Liver (tissue), 8 donors: ENCODE measurements at regions not wholly inside any gene's neighbourhood (a gene's known extent, or its start where the extent isn't known, plus 50 kb on each side); places are given as distances from the start of the nearest gene placed in this dataset.

ENCODE experiments used
- DNase-seq: peaks from one replicate; pipeline ENCODE4 v3.0.0-alpha.2; 2017; ENCODE audit warnings: low spot score
- H3K27ac ChIP-seq, 2 donors: one replicate each; pipeline ENCODE4 v1.7.0; 2013; ENCODE audit warnings: inconsistent platforms in 2 of 2, low read length in 2 of 2, control low read depth in 1 of 2, low read depth in 1 of 2, mild to moderate bottlenecking in 1 of 2
- H3K27me3 ChIP-seq, 4 donors: one replicate each; pipeline versions ENCODE4 v1.6.1 to v1.7.0; 2013; ENCODE audit warnings: low read length in 3 of 4, inconsistent platforms in 1 of 4, mild to moderate bottlenecking in 1 of 4, moderate library complexity in 1 of 4; ENCODE audit not compliant: control insufficient read depth in 4 of 4, insufficient read depth in 4 of 4
- H3K36me3 ChIP-seq, 4 donors: one replicate each; pipeline versions ENCODE4 v1.6.1 to v1.7.0; 2013; ENCODE audit warnings: low read length in 3 of 4, mild to moderate bottlenecking in 3 of 4, low read depth in 1 of 4, moderate library complexity in 1 of 4; ENCODE audit not compliant: control insufficient read depth in 4 of 4, insufficient read depth in 3 of 4
- H3K4me1 ChIP-seq, 4 donors: one replicate each; pipeline versions ENCODE4 v1.6.1 to v1.7.0; 2013; ENCODE audit warnings: low read length in 3 of 4, mild to moderate bottlenecking in 3 of 4, moderate library complexity in 1 of 4; ENCODE audit not compliant: control insufficient read depth in 4 of 4, insufficient read depth in 4 of 4
- H3K4me3 ChIP-seq, 3 donors: one replicate each; pipeline versions ENCODE4 v1.6.1 to v1.7.0; 2013; ENCODE audit warnings: low read length in 3 of 3, control low read depth in 1 of 3, low read depth in 1 of 3, mild to moderate bottlenecking in 1 of 3
- H3K9ac ChIP-seq, 2 donors: one replicate each; pipeline ENCODE4 v1.7.0; 2013; ENCODE audit warnings: low read length in 2 of 2, mild to moderate bottlenecking in 2 of 2, moderate library complexity in 2 of 2, control low read depth in 1 of 2, low read depth in 1 of 2
- H3K9me3 ChIP-seq, 4 donors: one replicate each; pipeline versions ENCODE4 v1.6.1 to v1.7.0; 2013; ENCODE audit warnings: low read length in 3 of 4; ENCODE audit not compliant: control insufficient read depth in 4 of 4
- EGR1 ChIP-seq, 2 donors: IDR thresholded peaks; 2 replicates each; pipeline ENCODE4 v1.6.1; 2016 to 2018; ENCODE audit warnings: antibody characterized with exemption in 2 of 2, low read depth in 2 of 2
- FOXA1 ChIP-seq: IDR thresholded peaks from 2 replicates; pipeline ENCODE4 v1.6.1; 2016; ENCODE audit warnings: antibody characterized with exemption
- FOXA2 ChIP-seq: IDR thresholded peaks from 2 replicates; pipeline ENCODE4 v1.6.1; 2016; ENCODE audit warnings: antibody characterized with exemption
- HNF4A ChIP-seq, 2 donors: conservative IDR thresholded peaks; 2 replicates each; pipeline ENCODE4 v1.6.1; 2016; ENCODE audit warnings: antibody characterized with exemption in 2 of 2, mild to moderate bottlenecking in 2 of 2
- HNF4G ChIP-seq: IDR thresholded peaks from 2 replicates; pipeline ENCODE4 v1.6.1; 2016; ENCODE audit warnings: antibody characterized with exemption
- JUND ChIP-seq, 2 donors: IDR thresholded peaks; 2 replicates each; pipeline ENCODE4 v1.6.1; 2016; ENCODE audit warnings: antibody characterized with exemption in 2 of 2
- MAX ChIP-seq: IDR thresholded peaks from 2 replicates; pipeline ENCODE4 v1.6.1; 2016; ENCODE audit warnings: antibody characterized with exemption
- NR2F2 ChIP-seq: IDR thresholded peaks from 2 replicates; pipeline ENCODE4 v1.6.1; 2016; ENCODE audit warnings: antibody characterized with exemption
- RAD21 ChIP-seq, 2 donors: IDR thresholded peaks; 2 replicates each; pipeline ENCODE4 v1.6.1; 2016; ENCODE audit warnings: antibody characterized with exemption in 2 of 2, mild to moderate bottlenecking in 2 of 2
- REST ChIP-seq: IDR thresholded peaks from 2 replicates; pipeline ENCODE4 v1.6.1; 2016; ENCODE audit warnings: antibody characterized with exemption, mild to moderate bottlenecking
- RXRA ChIP-seq, 2 donors: IDR thresholded peaks; 2 replicates each; pipeline ENCODE4 v1.6.1; 2017 to 2018; ENCODE audit warnings: antibody characterized with exemption in 2 of 2, mild to moderate bottlenecking in 1 of 2
- SP1 ChIP-seq: IDR thresholded peaks from 2 replicates; pipeline ENCODE4 v1.6.1; 2018; ENCODE audit warnings: antibody characterized with exemption, mild to moderate bottlenecking
- TAF1 ChIP-seq: conservative IDR thresholded peaks from 2 replicates; pipeline ENCODE4 v1.6.1; 2016; ENCODE audit warnings: antibody characterized with exemption, mild to moderate bottlenecking
- YY1 ChIP-seq: IDR thresholded peaks from 2 replicates; pipeline ENCODE4 v1.6.1; 2016; ENCODE audit warnings: antibody characterized with exemption, mild to moderate bottlenecking
- ZBTB33 ChIP-seq: IDR thresholded peaks from 2 replicates; pipeline ENCODE4 v1.6.1; 2016; ENCODE audit warnings: antibody characterized with exemption
- WGBS: extraction: QIAGEN DNeasy Blood & Tissue Kit; methylation state at CpG from one replicate; pipeline ENCODE4 v1.1.7; 2013; 5-methylcytosine and 5-hydroxymethylcytosine counted together
- TF ChIP-seq, protein P1 (sequence below): fragments of 150-350 bp; IDR thresholded peaks from 2 replicates; pipeline ENCODE4 v1.5.1; 2017; ENCODE audit warnings: improper control_type of control experiment, low read depth, low read length; ENCODE audit not compliant: missing input control
- TF ChIP-seq, protein P2 (sequence below): IDR thresholded peaks from 2 replicates; pipeline ENCODE4 v1.6.1; 2016; ENCODE audit warnings: antibody characterized with exemption
- donor health status: healthy.
- donor health status: healthy.
- donor health status: healthy.
- donor health status: healthy.
- donor health status: healthy.

DNA sequence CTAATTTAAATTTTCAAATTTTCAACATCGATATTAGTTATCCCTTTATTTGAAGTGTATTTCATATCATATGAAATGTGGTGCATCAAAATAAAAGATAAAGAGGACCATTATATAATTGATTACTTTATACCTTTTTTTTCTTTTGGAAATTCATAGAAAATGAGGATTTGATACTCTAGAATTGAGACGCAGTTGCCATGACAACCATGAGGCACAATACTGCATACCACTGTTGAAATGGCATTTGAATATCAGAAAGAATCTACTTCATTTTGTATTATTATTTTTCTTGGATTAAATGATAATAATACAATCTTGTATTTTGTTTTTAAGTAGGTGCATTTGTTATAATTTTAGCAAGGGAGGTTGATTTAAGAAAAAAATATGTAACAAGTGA is 323.1 kb downstream of the PCDH18 start:
- TF ChIP-seq RAD21 (IDR thresholded peaks at IDR 0.05) (no peak), FOXA1 (no peak), SP1 (no peak), ZBTB33 (no peak), MAX (no peak), HNF4A (conservative IDR thresholded peaks at IDR 0.05) (no peak), REST (no peak), FOXA2 (no peak), EGR1 (IDR thresholded peaks at IDR 0.05; ENCODE audit: low read depth in 2 of 2) (no peak), JUND (IDR thresholded peaks at IDR 0.05) (no peak), HNF4G (no peak), YY1 (no peak), TAF1 (no peak), NR2F2 (no peak)
- TF ChIP-seq, protein P1, sequence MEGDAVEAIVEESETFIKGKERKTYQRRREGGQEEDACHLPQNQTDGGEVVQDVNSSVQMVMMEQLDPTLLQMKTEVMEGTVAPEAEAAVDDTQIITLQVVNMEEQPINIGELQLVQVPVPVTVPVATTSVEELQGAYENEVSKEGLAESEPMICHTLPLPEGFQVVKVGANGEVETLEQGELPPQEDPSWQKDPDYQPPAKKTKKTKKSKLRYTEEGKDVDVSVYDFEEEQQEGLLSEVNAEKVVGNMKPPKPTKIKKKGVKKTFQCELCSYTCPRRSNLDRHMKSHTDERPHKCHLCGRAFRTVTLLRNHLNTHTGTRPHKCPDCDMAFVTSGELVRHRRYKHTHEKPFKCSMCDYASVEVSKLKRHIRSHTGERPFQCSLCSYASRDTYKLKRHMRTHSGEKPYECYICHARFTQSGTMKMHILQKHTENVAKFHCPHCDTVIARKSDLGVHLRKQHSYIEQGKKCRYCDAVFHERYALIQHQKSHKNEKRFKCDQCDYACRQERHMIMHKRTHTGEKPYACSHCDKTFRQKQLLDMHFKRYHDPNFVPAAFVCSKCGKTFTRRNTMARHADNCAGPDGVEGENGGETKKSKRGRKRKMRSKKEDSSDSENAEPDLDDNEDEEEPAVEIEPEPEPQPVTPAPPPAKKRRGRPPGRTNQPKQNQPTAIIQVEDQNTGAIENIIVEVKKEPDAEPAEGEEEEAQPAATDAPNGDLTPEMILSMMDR = no peak
- TF ChIP-seq, protein P2, sequence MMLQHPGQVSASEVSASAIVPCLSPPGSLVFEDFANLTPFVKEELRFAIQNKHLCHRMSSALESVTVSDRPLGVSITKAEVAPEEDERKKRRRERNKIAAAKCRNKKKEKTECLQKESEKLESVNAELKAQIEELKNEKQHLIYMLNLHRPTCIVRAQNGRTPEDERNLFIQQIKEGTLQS = no peak
- Histone ChIP-seq H3K4me3 (no peak overlapping the region), H3K9ac (no peak overlapping the region), H3K4me1 (no peaks in the 10 kb centered on the region), H3K36me3 (no peaks in the 10 kb centered on the region), H3K9me3 (no peaks in the 10 kb centered on the region), H3K27ac (no peak overlapping the region), H3K27me3 (peaks cover 0 to 3% (median 0%) of the 10 kb centered on the region in 4 donors)
- WGBS = 86% methylated on average over 2 of the region's 2 CpGs
- no peak for DNase-seq

DNA sequence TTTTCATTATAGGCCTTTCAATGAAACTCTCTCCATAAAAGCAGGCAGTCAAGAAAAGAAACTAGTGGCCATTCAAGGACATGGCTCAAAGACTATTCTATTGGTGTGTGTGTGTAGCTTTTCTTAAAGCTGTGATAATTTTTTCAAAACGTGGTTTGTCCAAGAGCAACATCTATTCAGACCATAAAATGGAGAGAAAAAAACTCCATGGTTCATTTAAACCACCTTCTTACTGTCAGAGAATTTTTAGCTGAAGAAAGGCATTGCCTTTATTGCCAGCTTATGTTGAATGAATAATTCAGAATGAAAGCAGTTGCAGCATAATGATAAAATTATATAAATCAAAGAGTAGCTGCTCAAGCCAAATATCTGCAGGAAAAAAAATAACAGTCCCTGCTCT is 325.5 kb downstream of the PCDH18 start:
- 10% methylated on average over 1 of the region's 1 CpG for WGBS

More for the DNA sequence above, 325.5 kb downstream of the PCDH18 start:
- no peak for DNase-seq
- no peak for TF ChIP-seq HNF4A (conservative IDR thresholded peaks at IDR 0.05)
- TF ChIP-seq RXRA (IDR thresholded peaks at IDR 0.05) = no peak
- no peak for TF ChIP-seq REST
- TF ChIP-seq EGR1 (IDR thresholded peaks at IDR 0.05; ENCODE audit: low read depth in 2 of 2) = no peak
- TF ChIP-seq, protein P2 = no peak
- TF ChIP-seq FOXA2 = no peak
- no peak for TF ChIP-seq YY1
- TF ChIP-seq JUND (IDR thresholded peaks at IDR 0.05) = no peak
- no peak for TF ChIP-seq RAD21 (IDR thresholded peaks at IDR 0.05)
- no peak for TF ChIP-seq HNF4G
- no peaks in the 10 kb centered on the region for H3K4me1 ChIP-seq
- H3K9ac ChIP-seq = no peak overlapping the region
- H3K9me3 ChIP-seq = no peaks in the 10 kb centered on the region
- no peaks in the 10 kb centered on the region for H3K27me3 ChIP-seq
- H3K4me3 ChIP-seq = no peak overlapping the region
- H3K36me3 ChIP-seq = no peaks in the 10 kb centered on the region
- H3K27ac ChIP-seq = no peak overlapping the region
